HEK293T (cell line): ENCODE measurements at regions not wholly inside any gene's neighbourhood (a gene's known extent, or its start where the extent isn't known, plus 50 kb on each side); places are given as distances from the start of the nearest gene placed in this dataset.

ENCODE experiments used
- ARNT ChIP-seq: fragments of 450-650 bp; IDR thresholded peaks from 2 replicates; pipeline ENCODE4 v1.6.1; 2017; ENCODE audit warnings: mild to moderate bottlenecking
- BHLHE40 ChIP-seq: fragments of 450-650 bp; IDR thresholded peaks from 2 replicates; pipeline ENCODE4 v1.6.1; 2016; ENCODE audit warnings: mild to moderate bottlenecking, moderate library complexity, borderline replicate concordance
- FOXA1 ChIP-seq: fragments of 450-650 bp; IDR thresholded peaks from 2 replicates; pipeline ENCODE4 v1.6.1; 2016; ENCODE audit warnings: mild to moderate bottlenecking
- FOXK2 ChIP-seq: fragments of 450-650 bp; IDR thresholded peaks from 2 replicates; pipeline ENCODE4 v1.6.1; 2016; ENCODE audit warnings: mild to moderate bottlenecking
- FOXM1 ChIP-seq: fragments of 450-650 bp; IDR thresholded peaks from 2 replicates; pipeline ENCODE4 v1.6.1; 2017; ENCODE audit warnings: mild to moderate bottlenecking, borderline replicate concordance
- PKNOX1 ChIP-seq: fragments of 450-650 bp; IDR thresholded peaks from 2 replicates; pipeline ENCODE4 v1.6.1; 2016
- SP1 ChIP-seq: fragments of 450-650 bp; IDR thresholded peaks from 2 replicates; pipeline ENCODE4 v1.6.1; 2017
- SUZ12 ChIP-seq: fragments of 450-650 bp; IDR thresholded peaks from 2 replicates; pipeline ENCODE4 v1.6.1; 2016; ENCODE audit warnings: mild to moderate bottlenecking

- TF ChIP-seq SP1 (no peak), SUZ12 (no peak), ARNT (no peak), FOXA1 (no peak), FOXM1 (no peak), PKNOX1 (no peak), BHLHE40 (no peak), FOXK2 (no peak)
Observed at GRCh38 chr5:171573451-171574225, 154.2 kb downstream of the FGF18 start.
